K562 (cell line): ENCODE measurements at regions not wholly inside any gene's neighbourhood (a gene's known extent, or its start where the extent isn't known, plus 50 kb on each side); places are given as distances from the start of the nearest gene placed in this dataset.

ENCODE experiments used
- ATAC-seq: fragments of 200-7000 bp; cut with Tn5 transposase; 3 replicates; pipeline ENCODE4 v1.9.1; 2020; ENCODE audit warnings: moderate library complexity
- BruUV-seq: library from RNA; stranded (reverse); fragments of 400-500 nt; replicated peaks from 2 replicates; lab custom pipeline; 2021; lab: Mats Ljungman, UMichigan
- CTCF ChIA-PET: fragments of 300-600 bp; formaldehyde crosslinking; extraction: SDS; loops from one replicate; lab custom pipeline; 2021; ENCODE audit warnings: low intra/inter-chr PET ratio; lab: Yijun Ruan, JAX
- POLR2A ChIA-PET: fragments of 300-600, 350-650 bp; sonication (Branson Sonifier 250); formaldehyde crosslinking; extraction: SDS; loops from one replicate; lab custom pipeline; 2021; ENCODE audit warnings: antibody characterized with exemption, inconsistent platforms; lab: Yijun Ruan, JAX
- DNase-seq, 4 experiments: peaks; one replicate each; pipeline versions ENCODE4 v3.0.0 to v3.0.0-alpha.2; 2011 to 2018; ENCODE audit warnings: low spot score in 3 of 4, mixed read lengths in 3 of 4; ENCODE audit errors: extremely low read depth in 1 of 4
- FAIRE-seq: peaks from 2 replicates; lab custom pipeline; 2011; peaks lifted over from hg19 to GRCh38; lab: Jason Lieb, UNC
- H2AFZ ChIP-seq: 2 replicates; pipeline ENCODE4 v1.6.0; 2011; ENCODE audit warnings: low read depth, low read length, control low read depth, inconsistent platforms
- H3K27ac ChIP-seq: fragments of 200-600 bp; 3 replicates; pipeline ENCODE4 v1.8.0; 2011; ENCODE audit warnings: low read depth, mild to moderate bottlenecking, control low read depth, inconsistent platforms, low read length, moderate library complexity, mixed read lengths; ENCODE audit errors: extremely low read depth
- H3K27me3 ChIP-seq, 2 experiments: fragments of 300-600 bp in 1 of 2; 2 replicates in 1 of 2; 3 replicates in 1 of 2; pipeline versions ENCODE4 v1.6.0 to v1.8.0; 2011; ENCODE audit warnings: inconsistent platforms in 2 of 2, low read length in 2 of 2, mild to moderate bottlenecking in 1 of 2, mixed read lengths in 1 of 2, moderate library complexity in 1 of 2; ENCODE audit not compliant: control insufficient read depth in 2 of 2, insufficient read depth in 2 of 2
- H3K36me3 ChIP-seq: fragments of 300-600 bp; 3 replicates; pipeline ENCODE4 v1.8.0; 2011; ENCODE audit warnings: mild to moderate bottlenecking, low read length, inconsistent platforms; ENCODE audit not compliant: control insufficient read depth, insufficient read depth
- H3K4me1 ChIP-seq, 2 experiments: fragments of 200-600 bp in 1 of 2; replicated peaks in 1 of 2; 2 replicates in 1 of 2; 3 replicates in 1 of 2; pipeline versions ENCODE4 v1.5.1 to v1.8.0; 2011; ENCODE audit warnings: inconsistent platforms in 2 of 2, low read length in 2 of 2, mild to moderate bottlenecking in 1 of 2, mixed read lengths in 1 of 2, moderate library complexity in 1 of 2; ENCODE audit not compliant: control insufficient read depth in 2 of 2, insufficient read depth in 2 of 2
- H3K4me2 ChIP-seq: 2 replicates; pipeline ENCODE4 v1.6.1; 2011; ENCODE audit warnings: low read length, control low read depth, inconsistent platforms, mixed read lengths; ENCODE audit not compliant: insufficient read depth
- H3K4me3 ChIP-seq: fragments of 200-600 bp; sonication (generic), shearing (Covaris generic); 2 replicates; pipeline ENCODE4 v1.5.1; 2016; ENCODE audit warnings: control low read depth, inconsistent platforms
- H3K79me2 ChIP-seq: fragments of 200-600 bp; 3 replicates; pipeline ENCODE4 v1.8.0; 2011; ENCODE audit warnings: low read length, inconsistent platforms; ENCODE audit not compliant: control insufficient read depth, insufficient read depth
- H3K9ac ChIP-seq, 2 experiments: 2 replicates each; pipeline versions ENCODE4 v1.6.0 to v1.6.1; 2011; ENCODE audit warnings: low read depth in 2 of 2, low read length in 2 of 2, control low read depth in 1 of 2, inconsistent platforms in 1 of 2, mild to moderate bottlenecking in 1 of 2, mixed read lengths in 1 of 2; ENCODE audit not compliant: insufficient read depth in 1 of 2
- H3K9me1 ChIP-seq: one replicate; pipeline ENCODE4 v1.6.0; 2011; ENCODE audit warnings: inconsistent platforms, mild to moderate bottlenecking, low read length, moderate library complexity; ENCODE audit not compliant: control insufficient read depth, insufficient read depth
- H3K9me3 ChIP-seq: replicated peaks from 2 replicates; pipeline ENCODE4 v1.5.1; 2011; ENCODE audit warnings: low read depth, low read length, inconsistent platforms; ENCODE audit not compliant: control insufficient read depth, insufficient read depth
- H4K20me1 ChIP-seq: replicated peaks from 2 replicates; pipeline ENCODE4 v1.6.1; 2011; ENCODE audit warnings: low read length, inconsistent platforms, mixed read lengths; ENCODE audit not compliant: control insufficient read depth, insufficient read depth
- CEBPG ChIP-seq, 3 experiments: fragments of 200-800 bp in 1 of 3; sonication (Bioruptor generic) in 1 of 3; sonication (generic) in 1 of 3; formaldehyde crosslinking in 1 of 3; IDR thresholded peaks in 2 of 3; conservative IDR thresholded peaks in 1 of 3; 2 replicates each; pipeline versions ENCODE4 v1.6.1 to v1.8.0; 2016 to 2022; ENCODE audit warnings: missing compliant biosample characterization in 2 of 3, missing genetic modification characterization in 2 of 3, mild to moderate bottlenecking in 1 of 3, missing genetic modification reagents in 1 of 3
- EGR1 ChIP-seq: fragments of 450-650 bp; conservative IDR thresholded peaks from 2 replicates; pipeline ENCODE4 v1.6.1; 2017; ENCODE audit warnings: mild to moderate bottlenecking
- ESRRB ChIP-seq: fragments of 250-450 bp; sonication (Bioruptor Pico); IDR thresholded peaks from 2 replicates; pipeline ENCODE4 v1.5.0; 2020; ENCODE audit warnings: mild to moderate bottlenecking, moderate library complexity, borderline replicate concordance
- MAFG ChIP-seq: fragments of 450-650 bp; conservative IDR thresholded peaks from 2 replicates; pipeline ENCODE4 v1.6.1; 2016; ENCODE audit warnings: missing genetic modification characterization, missing compliant biosample characterization
- NCOA4 ChIP-seq: fragments of 450-650 bp; IDR thresholded peaks from 2 replicates; pipeline ENCODE4 v1.6.1; 2018; ENCODE audit warnings: mild to moderate bottlenecking; ENCODE audit not compliant: partially characterized antibody
- PBX2 ChIP-seq, 2 experiments: IDR thresholded peaks in 1 of 2; conservative IDR thresholded peaks in 1 of 2; 2 replicates each; pipeline ENCODE4 v1.6.1; 2016; ENCODE audit warnings: low read depth in 2 of 2, mild to moderate bottlenecking in 1 of 2, missing compliant biosample characterization in 1 of 2, missing genetic modification characterization in 1 of 2, moderate library complexity in 1 of 2
- PHB2 ChIP-seq: fragments of 450-650 bp; IDR thresholded peaks from 2 replicates; pipeline ENCODE4 v1.6.1; 2017; ENCODE audit warnings: low read depth
- PHF20 ChIP-seq: fragments of 450-650 bp; IDR thresholded peaks from 2 replicates; pipeline ENCODE4 v1.6.1; 2018; ENCODE audit not compliant: partially characterized antibody
- PTRF ChIP-seq: fragments of 450-650 bp; IDR thresholded peaks from 2 replicates; pipeline ENCODE4 v1.6.1; 2016; ENCODE audit warnings: mild to moderate bottlenecking, missing genetic modification characterization, missing compliant biosample characterization
- ZNF12 ChIP-seq: sonication (generic); formaldehyde crosslinking; IDR thresholded peaks from 2 replicates; pipeline ENCODE4 v1.4.0; 2020; ENCODE audit warnings: mild to moderate bottlenecking, missing genetic modification reagents
- ZNF280B ChIP-seq: fragments of 250-450 bp; sonication (Bioruptor Pico); IDR thresholded peaks from 2 replicates; pipeline ENCODE4 v1.5.1; 2021; ENCODE audit warnings: mild to moderate bottlenecking
- ZNF324 ChIP-seq: fragments of 250-450 bp; sonication (Bioruptor Pico); IDR thresholded peaks from 2 replicates; pipeline ENCODE4 v1.4.0; 2020; ENCODE audit warnings: mild to moderate bottlenecking
- WGBS: fragments of 100-300 bp; shearing (Covaris generic); methylation state at CpG from one replicate; pipeline ENCODE4 v1.1.6; 2016; ENCODE audit warnings: low coverage, mixed read lengths; ENCODE audit not compliant: insufficient coverage; ENCODE audit errors: missing lambda C conversion rate; 5-methylcytosine and 5-hydroxymethylcytosine counted together
- in situ Hi-C: fragments of 300-500 bp; cut with MboI; formaldehyde crosslinking; loops from 4 replicates; pipeline ENCODE4 v1.15.0; 2018; ENCODE audit warnings: inconsistent platforms, mixed read lengths
- intact Hi-C: fragments of 100-400 bp; cut with micrococcal nuclease; formaldehyde crosslinking; loops from 2 replicates; pipeline ENCODE4 v1.14.2; 2022
- TF ChIP-seq, protein P1 (sequence below): sonication (generic); formaldehyde crosslinking; IDR thresholded peaks from 2 replicates; pipeline ENCODE4 v1.8.0; 2022; ENCODE audit warnings: mild to moderate bottlenecking, missing genetic modification reagents, borderline replicate concordance
- TF ChIP-seq, protein P2 (sequence below): sonication (generic); formaldehyde crosslinking; IDR thresholded peaks from 2 replicates; pipeline ENCODE4 v1.8.0; 2022; ENCODE audit warnings: mild to moderate bottlenecking, missing genetic modification reagents

DNA sequence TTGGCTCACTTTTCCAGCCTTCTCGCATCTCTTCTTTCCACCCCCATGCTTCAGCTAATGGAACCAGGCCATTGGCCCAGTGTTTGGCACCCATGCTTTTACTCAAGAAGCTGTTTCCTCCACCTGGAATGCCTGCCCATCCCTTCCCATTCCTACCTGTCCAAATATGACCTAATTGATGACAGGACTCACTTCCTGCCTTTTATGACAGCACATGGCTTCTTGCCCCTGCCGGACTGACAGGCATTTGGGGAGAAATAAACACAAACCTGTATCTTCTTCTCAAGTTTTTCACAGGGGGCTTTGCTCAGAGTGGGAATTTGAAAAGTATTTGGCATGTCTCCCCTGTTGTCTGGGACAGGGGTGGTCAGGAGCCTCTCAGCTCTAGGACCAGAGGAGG lies 120.1 kb downstream of the ABHD5 start:
- BruUV-seq: no TSS peak
- intact Hi-C loops (no loop called here), in situ Hi-C loops (no loop called here)
- H3K4me3 ChIP-seq: no peak overlapping the region
- no peaks in the 10 kb centered on the region for H3K4me1 ChIP-seq
- peaks cover 0 to 25% of the 10 kb centered on the region in 2 experiments; a peak in 3 of 5 replicates for H3K27me3 ChIP-seq
- ATAC-seq (no peak), DNase-seq (no peak), FAIRE-seq (no peak)
- no peak overlapping the region for H3K27ac ChIP-seq
- 0% methylated on average over 2 of the region's 2 CpGs for WGBS
- POLR2A ChIA-PET: interaction anchor here (1.1 kb wide), 1 partner anchor 12 kb away, joined by 3 read pairs; no protein-coding TSS in a partner anchor
- no peaks in the 10 kb centered on the region for H3K36me3 ChIP-seq
- no peaks in the 10 kb centered on the region for H3K9me3 ChIP-seq
- H4K20me1 ChIP-seq: no peaks in the 10 kb centered on the region
- no peak overlapping the region for H3K4me2 ChIP-seq
- H3K79me2 ChIP-seq: no peaks in the 10 kb centered on the region
- H2AFZ ChIP-seq: no peak overlapping the region
- no peak overlapping the region for H3K9ac ChIP-seq
- CTCF ChIA-PET: no interaction called here
- no peaks in the 10 kb centered on the region for H3K9me1 ChIP-seq
- TF ChIP-seq ZNF324 (CRISPR knock-in tag) (no peak), PHF20 (no peak), MAFG (tag) (no peak), PHB2 (no peak), ESRRB (CRISPR knock-in tag) (no peak), PBX2 (CRISPR knock-in tag; IDR thresholded peaks at IDR 0.05; ENCODE audit: low read depth) (no peak), PBX2 (tag; conservative IDR thresholded peaks at IDR 0.05; ENCODE audit: low read depth) (no peak), EGR1 (no peak), ZNF12 (CRISPR knock-in tag) (no peak), PTRF (no peak), CEBPG (CRISPR knock-in tag; IDR thresholded peaks at IDR 0.05) (no peak), CEBPG (tag; conservative IDR thresholded peaks at IDR 0.05 in 1 of 2, IDR thresholded peaks at IDR 0.05 in 1 of 2) (no peak), NCOA4 (no peak), ZNF280B (CRISPR knock-in tag) (no peak)
- TF ChIP-seq, protein P1, sequence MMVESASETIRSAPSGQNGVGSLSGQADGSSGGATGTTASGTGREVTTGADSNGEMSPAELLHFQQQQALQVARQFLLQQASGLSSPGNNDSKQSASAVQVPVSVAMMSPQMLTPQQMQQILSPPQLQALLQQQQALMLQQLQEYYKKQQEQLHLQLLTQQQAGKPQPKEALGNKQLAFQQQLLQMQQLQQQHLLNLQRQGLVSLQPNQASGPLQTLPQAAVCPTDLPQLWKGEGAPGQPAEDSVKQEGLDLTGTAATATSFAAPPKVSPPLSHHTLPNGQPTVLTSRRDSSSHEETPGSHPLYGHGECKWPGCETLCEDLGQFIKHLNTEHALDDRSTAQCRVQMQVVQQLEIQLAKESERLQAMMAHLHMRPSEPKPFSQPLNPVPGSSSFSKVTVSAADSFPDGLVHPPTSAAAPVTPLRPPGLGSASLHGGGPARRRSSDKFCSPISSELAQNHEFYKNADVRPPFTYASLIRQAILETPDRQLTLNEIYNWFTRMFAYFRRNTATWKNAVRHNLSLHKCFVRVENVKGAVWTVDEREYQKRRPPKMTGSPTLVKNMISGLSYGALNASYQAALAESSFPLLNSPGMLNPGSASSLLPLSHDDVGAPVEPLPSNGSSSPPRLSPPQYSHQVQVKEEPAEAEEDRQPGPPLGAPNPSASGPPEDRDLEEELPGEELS (CRISPR knock-in tag): no peak
- TF ChIP-seq, protein P2, sequence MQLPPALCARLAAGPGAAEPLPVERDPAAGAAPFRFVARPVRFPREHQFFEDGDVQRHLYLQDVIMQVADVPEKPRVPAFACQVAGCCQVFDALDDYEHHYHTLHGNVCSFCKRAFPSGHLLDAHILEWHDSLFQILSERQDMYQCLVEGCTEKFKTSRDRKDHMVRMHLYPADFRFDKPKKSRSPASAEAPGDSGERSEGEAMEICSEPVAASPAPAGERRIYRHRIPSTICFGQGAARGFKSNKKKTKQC: no peak
